GM10248 (cell line): ENCODE measurements at regions not wholly inside any gene's neighbourhood (a gene's known extent, or its start where the extent isn't known, plus 50 kb on each side); places are given as distances from the start of the nearest gene placed in this dataset.

Experiments used
- CTCF ChIA-PET: fragments of 300-600 bp; sonication (Branson Sonifier 250); formaldehyde crosslinking; extraction: SDS; loops from one replicate; lab custom pipeline; 2021; ENCODE audit warnings: antibody characterized with exemption; lab: Yijun Ruan, JAX
- POLR2A ChIA-PET: fragments of 350-650 bp; sonication (Branson Sonifier 250); formaldehyde crosslinking; extraction: SDS; loops from one replicate; lab custom pipeline; 2020; ENCODE audit warnings: antibody characterized with exemption; lab: Yijun Ruan, JAX
- DNase-seq: peaks from one replicate; pipeline ENCODE4 v3.0.0; 2012; ENCODE audit errors: extremely low spot score
- CTCF ChIP-seq: IDR thresholded peaks from 2 replicates; pipeline ENCODE4 v1.5.1; 2012; ENCODE audit warnings: mild to moderate bottlenecking, low read depth; ENCODE audit errors: extremely low read depth, missing control alignments, control extremely low read depth

DNA sequence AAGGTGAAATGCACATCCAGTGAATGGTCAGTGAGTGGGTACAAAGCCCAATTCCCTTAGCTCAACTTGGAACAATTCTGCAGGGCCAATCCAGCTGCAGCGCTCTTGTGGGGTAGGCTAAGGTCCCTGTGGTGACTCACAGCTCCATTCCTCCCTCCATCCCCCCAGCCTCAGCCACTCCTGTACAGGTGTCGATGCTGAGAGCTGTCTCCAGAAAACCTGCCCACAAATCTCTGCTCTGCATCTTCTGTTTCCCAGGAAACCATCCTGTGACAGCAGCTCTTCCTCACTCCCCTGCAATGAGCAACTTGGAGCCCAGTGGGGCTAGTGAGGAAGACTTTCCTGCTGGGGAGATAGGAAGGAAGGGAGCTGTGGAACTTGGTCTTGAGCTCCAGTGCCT lies 244.7 kb upstream of the GPR26 start:
- POLR2A ChIA-PET = no interaction called here
- no peak for TF ChIP-seq CTCF
- DNase-seq = no peak
- CTCF ChIA-PET = interaction anchor here (1.0 to 2.0 kb wide), 3 partner anchors 9 to 18 kb away, joined by 3 to 5 read pairs (median 3); no protein-coding TSS in a partner anchor

- DNase-seq = no peak
- POLR2A ChIA-PET = no interaction called here
- TF ChIP-seq CTCF = no peak
- CTCF ChIA-PET = interaction anchor here (1.0 to 2.0 kb wide), 5 partner anchors 9 to 23 kb away, joined by 3 to 5 read pairs (median 3); no protein-coding TSS in a partner anchor
Measured at GRCh38 chr10:123422261-123422660, 243.9 kb upstream of the GPR26 start.

DNA sequence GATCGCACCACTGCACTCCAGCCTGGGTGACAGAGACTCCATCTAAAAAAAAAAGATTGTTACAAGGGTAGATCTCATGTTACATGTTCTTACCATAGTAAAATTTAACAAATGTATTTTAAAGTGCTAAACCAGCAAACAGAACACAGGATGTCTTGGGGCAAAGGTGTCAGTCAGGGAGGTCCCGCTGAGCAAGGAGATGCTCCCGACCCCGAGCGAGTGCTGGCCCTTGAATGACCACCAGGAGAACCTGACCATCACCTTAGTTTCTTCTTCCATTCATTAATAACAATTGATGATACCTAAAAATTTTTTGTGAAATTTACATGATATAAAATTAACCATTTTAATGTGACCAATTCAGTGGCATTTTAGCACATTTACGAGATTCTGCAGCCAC lies 241.6 kb upstream of the GPR26 start:
- POLR2A ChIA-PET = no interaction called here
- no peak for TF ChIP-seq CTCF
- CTCF ChIA-PET = interaction anchor here (1.4 kb wide), 1 partner anchor 17 kb away, joined by 3 read pairs; no protein-coding TSS in a partner anchor
- no peak for DNase-seq

DNA sequence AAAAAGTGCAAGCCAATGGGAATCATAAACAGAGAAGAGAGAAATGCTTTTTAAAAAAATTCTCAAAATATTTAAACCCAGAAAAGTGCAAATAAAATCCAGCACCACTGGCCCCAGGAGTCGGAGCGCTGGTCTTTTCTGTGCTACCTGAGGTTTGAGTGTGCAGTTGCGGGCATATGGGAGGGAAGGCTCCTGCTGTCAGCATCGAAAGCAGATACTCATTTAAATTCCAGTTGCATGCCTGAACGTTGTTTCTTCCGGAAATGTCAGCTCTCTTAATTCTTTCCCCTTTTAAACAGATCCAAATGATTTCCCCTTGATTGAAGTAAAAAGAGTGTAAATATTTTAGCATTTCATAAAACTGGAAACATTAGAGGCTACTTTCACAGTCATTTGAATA lies 240.5 kb upstream of the GPR26 start:
- DNase-seq = no peak
- no peak for TF ChIP-seq CTCF
- ChIA-PET POLR2A (no interaction called here), CTCF (no interaction called here)

DNA sequence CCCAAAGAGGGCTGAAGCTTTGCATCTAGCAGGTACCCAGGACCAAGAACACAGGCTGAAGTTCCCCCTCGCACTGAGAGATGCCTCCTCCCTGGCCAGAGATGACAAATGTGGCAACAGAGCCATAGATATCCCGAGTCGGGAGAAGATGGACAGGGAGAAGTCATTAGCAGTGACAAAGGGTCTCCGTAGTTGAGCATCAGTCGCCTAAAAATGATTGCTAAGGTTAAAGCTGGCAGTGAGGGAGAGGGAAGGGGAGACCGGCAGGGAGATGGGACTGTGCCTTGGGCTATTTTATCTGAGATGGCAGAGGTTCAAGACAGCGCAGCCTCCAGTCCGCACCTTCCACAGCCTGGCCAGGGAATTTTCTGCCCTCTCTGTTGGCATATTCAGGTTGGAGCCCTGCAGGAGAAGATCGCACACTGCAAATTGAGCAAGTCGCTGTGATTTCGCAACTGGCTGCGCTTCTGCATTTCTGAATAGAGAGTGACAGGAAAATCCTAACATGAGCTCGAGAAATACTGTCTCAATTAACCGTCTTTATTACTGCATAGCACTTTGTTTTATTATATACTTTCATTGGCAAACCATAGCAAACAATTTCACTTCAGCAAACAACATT lies 238.9 kb upstream of the GPR26 start:
- DNase-seq = no peak
- TF ChIP-seq CTCF = no peak
- POLR2A ChIA-PET = no interaction called here
- CTCF ChIA-PET = interaction anchor here (1.1 to 2.0 kb wide), 4 partner anchors 13 to 28 kb away, joined by 3 to 5 read pairs (median 4); no protein-coding TSS in a partner anchor

- DNase-seq = no peak
- POLR2A ChIA-PET = no interaction called here
- CTCF ChIA-PET = interaction anchor here (0.8 to 2.0 kb wide), 7 partner anchors 11 to 110 kb away, joined by 3 to 8 read pairs (median 4); no protein-coding TSS in a partner anchor
- no peak for TF ChIP-seq CTCF
Measured at GRCh38 chr10:123428391-123428790, 237.8 kb upstream of the GPR26 start.
